HG02973 (cell line): ENCODE measurements at regions not wholly inside any gene's neighbourhood (a gene's known extent, or its start where the extent isn't known, plus 50 kb on each side); places are given as distances from the start of the nearest gene placed in this dataset.
"Not testable (repeated sequence)": the region's sequence is repeated elsewhere in the genome, so short reads cannot be mapped to it uniquely, and the experiment has no call there.

Experiments
- ATAC-seq: cut with Tn5 transposase; IDR thresholded peaks from one replicate; pipeline ENCODE4 v1.9.1; 2021; ENCODE audit warnings: moderate library complexity; ENCODE audit not compliant: unreplicated experiment

GRCh38 chr21:6060054-6060681 is 4461.2 kb upstream of the TPTE start:
- ATAC-seq, result not testable (repeated sequence)

GRCh38 chr21:6066320-6066985 is 4454.9 kb upstream of the TPTE start:
- ATAC-seq, result not testable (repeated sequence)

GRCh38 chr21:6068098-6068831 is 4453.1 kb upstream of the TPTE start:
- ATAC-seq, result not testable (repeated sequence)

GRCh38 chr21:6070213-6070612 is 4451.2 kb upstream of the TPTE start:
- ATAC-seq, result not testable (repeated sequence)

- ATAC-seq, result not testable (repeated sequence)
These were observed 4448.7 kb upstream of the TPTE start for GRCh38 chr21:6072691-6073090.

- not testable (repeated sequence) for ATAC-seq
These were observed 4447.2 kb upstream of the TPTE start for GRCh38 chr21:6073993-6074705.

GRCh38 chr21:6074935-6075334 is 4446.4 kb upstream of the TPTE start:
- ATAC-seq, result not testable (repeated sequence)

- ATAC-seq, result not testable (repeated sequence)
These were observed 4445.7 kb upstream of the TPTE start for GRCh38 chr21:6075627-6076208.

GRCh38 chr21:6077358-6077757 is 4444.0 kb upstream of the TPTE start:
- not testable (repeated sequence) for ATAC-seq

- not testable (repeated sequence) for ATAC-seq
These were observed 4442.5 kb upstream of the TPTE start for GRCh38 chr21:6078902-6079301.

- not testable (repeated sequence) for ATAC-seq
These were observed 4440.3 kb upstream of the TPTE start for GRCh38 chr21:6080941-6081655.

GRCh38 chr21:6082166-6082565 is 4439.2 kb upstream of the TPTE start:
- ATAC-seq, result not testable (repeated sequence)

GRCh38 chr21:6083574-6084120 is 4437.7 kb upstream of the TPTE start:
- ATAC-seq, result not testable (repeated sequence)

- not testable (repeated sequence) for ATAC-seq
These were observed 4435.3 kb upstream of the TPTE start for GRCh38 chr21:6086038-6086437.

- not testable (repeated sequence) for ATAC-seq
These were observed 4433.7 kb upstream of the TPTE start for GRCh38 chr21:6087579-6088178.

GRCh38 chr21:6090286-6090908 is 4431.0 kb upstream of the TPTE start:
- not testable (repeated sequence) for ATAC-seq

- ATAC-seq, result not testable (repeated sequence)
These were observed 4429.9 kb upstream of the TPTE start for GRCh38 chr21:6091335-6092027.

- ATAC-seq, result not testable (repeated sequence)
These were observed 4429.0 kb upstream of the TPTE start for GRCh38 chr21:6092401-6092800.
